H7 (cell line): ENCODE measurements at regions not wholly inside any gene's neighbourhood (a gene's known extent, or its start where the extent isn't known, plus 50 kb on each side); places are given as distances from the start of the nearest gene placed in this dataset.
"Not testable (repeated sequence)": the region's sequence is repeated elsewhere in the genome, so short reads cannot be mapped to it uniquely, and the experiment has no call there.

Experiments used
- DNase-seq: peaks from one replicate; pipeline ENCODE4 v3.0.0; 2012
- H3K27me3 ChIP-seq: 2 replicates; pipeline ENCODE4 v1.6.0; 2011; ENCODE audit warnings: mild to moderate bottlenecking, low read length; ENCODE audit not compliant: control insufficient read depth, insufficient read depth
- H3K36me3 ChIP-seq: replicated peaks from 2 replicates; pipeline ENCODE4 v1.5.1; 2011; ENCODE audit warnings: low read length; ENCODE audit not compliant: control insufficient read depth, insufficient read depth
- H3K4me3 ChIP-seq: 2 replicates; pipeline ENCODE4 v1.5.1; 2011; ENCODE audit warnings: low read depth, mild to moderate bottlenecking, control low read depth, low read length, moderate library complexity; ENCODE audit not compliant: insufficient read depth

GRCh38 chr12:60693019-60693626 lies 1097.3 kb downstream of the SLC16A7 start:
- no peaks in the 10 kb centered on the region for H3K36me3 ChIP-seq
- H3K4me3 ChIP-seq = no peak overlapping the region
- no peaks in the 10 kb centered on the region for H3K27me3 ChIP-seq
- DNase-seq = no peak

- no peak for DNase-seq
- no peak overlapping the region for H3K4me3 ChIP-seq
- H3K27me3 ChIP-seq = no peaks in the 10 kb centered on the region
- no peaks in the 10 kb centered on the region for H3K36me3 ChIP-seq
Observed at GRCh38 chr12:60704171-60704914, 1108.5 kb downstream of the SLC16A7 start.

GRCh38 chr12:60710246-60710645 lies 1114.4 kb downstream of the SLC16A7 start:
- no peak overlapping the region for H3K4me3 ChIP-seq
- DNase-seq = no peak
- no peaks in the 10 kb centered on the region for H3K27me3 ChIP-seq
- no peaks in the 10 kb centered on the region for H3K36me3 ChIP-seq

- Histone ChIP-seq H3K4me3 (no peak overlapping the region), H3K36me3 (no peaks in the 10 kb centered on the region), H3K27me3 (no peaks in the 10 kb centered on the region)
- DNase-seq = no peak
Observed at GRCh38 chr12:60714141-60714900, 1118.5 kb downstream of the SLC16A7 start.

- no peaks in the 10 kb centered on the region for H3K36me3 ChIP-seq
- DNase-seq = no peak
- H3K4me3 ChIP-seq = no peak overlapping the region
- no peaks in the 10 kb centered on the region for H3K27me3 ChIP-seq
Observed at GRCh38 chr12:60724475-60724874, 1128.6 kb downstream of the SLC16A7 start.

GRCh38 chr12:60724984-60725383 lies 1129.2 kb downstream of the SLC16A7 start:
- Histone ChIP-seq H3K4me3 (no peak overlapping the region), H3K27me3 (no peaks in the 10 kb centered on the region), H3K36me3 (no peaks in the 10 kb centered on the region)
- no peak for DNase-seq

GRCh38 chr12:60752589-60752988 lies 1156.8 kb downstream of the SLC16A7 start:
- no peak for DNase-seq
- Histone ChIP-seq H3K4me3 (no peak overlapping the region), H3K36me3 (no peaks in the 10 kb centered on the region), H3K27me3 (no peaks in the 10 kb centered on the region)

- DNase-seq = no peak
- Histone ChIP-seq H3K36me3 (no peaks in the 10 kb centered on the region), H3K4me3 (no peak overlapping the region), H3K27me3 (no peaks in the 10 kb centered on the region)
Observed at GRCh38 chr12:60758224-60758623, 1162.4 kb downstream of the SLC16A7 start.

GRCh38 chr12:60760965-60761364 lies 1165.1 kb downstream of the SLC16A7 start:
- Histone ChIP-seq H3K36me3 (no peaks in the 10 kb centered on the region), H3K27me3 (no peaks in the 10 kb centered on the region), H3K4me3 (no peak overlapping the region)
- DNase-seq = no peak

- H3K27me3 ChIP-seq, H3K4me3 ChIP-seq, DNase-seq, H3K36me3 ChIP-seq: not testable (repeated sequence)
Observed at GRCh38 chr12:60801166-60801565, 1205.3 kb downstream of the SLC16A7 start.

- DNase-seq = no peak
- Histone ChIP-seq H3K36me3 (no peaks in the 10 kb centered on the region), H3K27me3 (no peaks in the 10 kb centered on the region), H3K4me3 (no peak overlapping the region)
Observed at GRCh38 chr12:60803147-60803546, 1207.3 kb downstream of the SLC16A7 start.

GRCh38 chr12:60805364-60805763 lies 1209.5 kb downstream of the SLC16A7 start:
- Histone ChIP-seq H3K36me3 (no peaks in the 10 kb centered on the region), H3K4me3 (no peak overlapping the region), H3K27me3 (no peaks in the 10 kb centered on the region)
- DNase-seq = no peak

GRCh38 chr12:60819794-60820193 lies 1224.0 kb downstream of the SLC16A7 start:
- H3K36me3 ChIP-seq = no peaks in the 10 kb centered on the region
- no peaks in the 10 kb centered on the region for H3K27me3 ChIP-seq
- no peak overlapping the region for H3K4me3 ChIP-seq
- no peak for DNase-seq

GRCh38 chr12:60822580-60822979 lies 1226.8 kb downstream of the SLC16A7 start:
- Histone ChIP-seq H3K36me3 (no peaks in the 10 kb centered on the region), H3K27me3 (no peaks in the 10 kb centered on the region), H3K4me3 (no peak overlapping the region)
- DNase-seq = no peak

GRCh38 chr12:60830381-60830780 lies 1234.6 kb downstream of the SLC16A7 start:
- no peaks in the 10 kb centered on the region for H3K27me3 ChIP-seq
- DNase-seq = no peak

More at GRCh38 chr12:60830381-60830780, 1234.6 kb downstream of the SLC16A7 start:
- H3K4me3 ChIP-seq = no peak overlapping the region
- H3K36me3 ChIP-seq = no peaks in the 10 kb centered on the region
